CD14-positive monocyte (primary cell): ENCODE measurements at regions not wholly inside any gene's neighbourhood (a gene's known extent, or its start where the extent isn't known, plus 50 kb on each side); places are given as distances from the start of the nearest gene placed in this dataset.

ENCODE experiments used
- DNase-seq, 3 donors: peaks; one replicate each; pipeline ENCODE4 v3.0.0-alpha.2; 2011 to 2022
- H2AFZ ChIP-seq: 2 replicates; pipeline ENCODE4 v1.6.0; 2012; ENCODE audit warnings: mild to moderate bottlenecking, low read depth, low read length, inconsistent platforms; ENCODE audit not compliant: insufficient read depth, poor library complexity, severe bottlenecking
- H3K27ac ChIP-seq, 2 donors: 1 replicate in 1 of 2; 2 replicates in 1 of 2; pipeline ENCODE4 v1.5.1; 2012 to 2013; ENCODE audit warnings: low read length in 2 of 2, control low read depth in 1 of 2, inconsistent platforms in 1 of 2, low read depth in 1 of 2, mild to moderate bottlenecking in 1 of 2
- H3K27me3 ChIP-seq, 2 donors: one replicate each; pipeline versions ENCODE4 v1.6.0 to v1.6.1; 2011 to 2013; ENCODE audit warnings: low read length in 2 of 2; ENCODE audit not compliant: control insufficient read depth in 2 of 2, insufficient read depth in 2 of 2
- H3K36me3 ChIP-seq, 2 donors: replicated peaks in 1 of 2; 1 replicate in 1 of 2; 2 replicates in 1 of 2; pipeline versions ENCODE4 v1.5.1 to v1.6.1; 2012 to 2013; ENCODE audit warnings: low read length in 2 of 2, control low read depth in 1 of 2, inconsistent platforms in 1 of 2, mild to moderate bottlenecking in 1 of 2; ENCODE audit not compliant: insufficient read depth in 2 of 2, control insufficient read depth in 1 of 2
- H3K4me1 ChIP-seq, 2 donors: 1 replicate in 1 of 2; 2 replicates in 1 of 2; pipeline versions ENCODE4 v1.5.1 to v1.6.1; 2012 to 2013; ENCODE audit warnings: low read length in 2 of 2, control low read depth in 1 of 2, inconsistent platforms in 1 of 2, mild to moderate bottlenecking in 1 of 2, moderate library complexity in 1 of 2; ENCODE audit not compliant: insufficient read depth in 2 of 2, control insufficient read depth in 1 of 2
- H3K4me2 ChIP-seq: replicated peaks from 2 replicates; pipeline ENCODE3; 2012; ENCODE audit warnings: low read length, moderate library complexity, mild to moderate bottlenecking; ENCODE audit not compliant: poor library complexity, severe bottlenecking; ENCODE audit errors: extremely low read depth
- H3K4me3 ChIP-seq, 3 experiments: fragments of 200-600 bp in 1 of 3; sonication (generic) in 1 of 3; replicated peaks in 1 of 3; 1 replicate in 2 of 3; 2 replicates in 1 of 3; pipeline ENCODE4 v1.5.1; 2011 to 2013; ENCODE audit warnings: low read length in 3 of 3, mild to moderate bottlenecking in 3 of 3, control low read depth in 2 of 3, low read depth in 2 of 3, inconsistent platforms in 1 of 3, moderate library complexity in 1 of 3
- H3K79me2 ChIP-seq: 2 replicates; pipeline ENCODE4 v1.6.0; 2012; ENCODE audit warnings: mild to moderate bottlenecking, control low read depth, inconsistent platforms, low read length, moderate library complexity; ENCODE audit not compliant: insufficient read depth
- H3K9ac ChIP-seq: 2 replicates; pipeline ENCODE4 v1.6.0; 2017; ENCODE audit warnings: low read length, mild to moderate bottlenecking; ENCODE audit not compliant: insufficient read depth, poor library complexity, severe bottlenecking
- H3K9me3 ChIP-seq, 2 donors: replicated peaks in 1 of 2; 1 replicate in 1 of 2; 2 replicates in 1 of 2; pipeline versions ENCODE4 v1.5.1 to v1.6.1; 2012 to 2013; ENCODE audit warnings: low read length in 2 of 2, control low read depth in 1 of 2; ENCODE audit not compliant: control insufficient read depth in 1 of 2, insufficient read depth in 1 of 2
- H4K20me1 ChIP-seq: 2 replicates; pipeline ENCODE4 v1.6.0; 2012; ENCODE audit warnings: mild to moderate bottlenecking, low read length, control low read depth, moderate library complexity; ENCODE audit not compliant: insufficient read depth
- H3K27ac Mint-ChIP-seq, 7 donors: one replicate each; pipeline ENCODE4 v1.8.0; 2020; ENCODE audit warnings: mild to moderate bottlenecking in 7 of 7, mixed read lengths in 7 of 7, moderate library complexity in 6 of 7, inconsistent platforms in 2 of 7
- H3K27me3 Mint-ChIP-seq, 3 donors: one replicate each; pipeline ENCODE4 v1.8.0; 2021 to 2022; ENCODE audit warnings: low read depth in 3 of 3, mild to moderate bottlenecking in 3 of 3, mixed read lengths in 3 of 3, moderate library complexity in 3 of 3, inconsistent platforms in 1 of 3
- H3K36me3 Mint-ChIP-seq, 2 donors: one replicate each; pipeline ENCODE4 v1.8.0; 2020; ENCODE audit warnings: mixed read lengths in 2 of 2, inconsistent platforms in 1 of 2, mild to moderate bottlenecking in 1 of 2
- H3K4me1 Mint-ChIP-seq: one replicate; pipeline ENCODE4 v1.8.0; 2020; ENCODE audit warnings: mild to moderate bottlenecking, mixed read lengths
- H3K4me3 Mint-ChIP-seq, 2 donors: one replicate each; pipeline ENCODE4 v1.8.0; 2020; ENCODE audit warnings: mild to moderate bottlenecking in 2 of 2, mixed read lengths in 2 of 2, moderate library complexity in 1 of 2
- H3K9me3 Mint-ChIP-seq, 7 donors: one replicate each; pipeline ENCODE4 v1.8.0; 2020 to 2022; ENCODE audit warnings: mixed read lengths in 7 of 7, mild to moderate bottlenecking in 6 of 7, moderate library complexity in 6 of 7, inconsistent platforms in 2 of 7
- CTCF ChIP-seq: fragments of 200-600 bp; IDR thresholded peaks from one replicate; pipeline ENCODE4 v1.8.0; 2022; ENCODE audit warnings: antibody characterized with exemption, mild to moderate bottlenecking
- WGBS: methylation state at CpG from one replicate; pipeline ENCODE4 v1.1.5; 2013; ENCODE audit warnings: missing lambda C conversion rate; ENCODE audit not compliant: insufficient coverage; 5-methylcytosine and 5-hydroxymethylcytosine counted together
- intact Hi-C, 2 donors: fragments of 100-400 bp; cut with micrococcal nuclease; formaldehyde crosslinking; loops; one replicate each; pipeline versions ENCODE4 v1.15.0 to v1.15.1; 2023

- H3K4me1 Mint-ChIP-seq: peaks cover 7% of the 10 kb centered on the region
- peaks cover 0 to 1% (median 0%) of the 10 kb centered on the region in 3 donors for H3K27me3 Mint-ChIP-seq
- Histone ChIP-seq H3K9me3 (no peaks in the 10 kb centered on the region), H3K9ac (no peak overlapping the region), H4K20me1 (peaks cover 80% of the 10 kb centered on the region), H3K79me2 (no peaks in the 10 kb centered on the region), H3K36me3 (peaks cover 1 to 5% of the 10 kb centered on the region in 2 donors), H3K27ac (no peak overlapping the region), H3K4me3 (no peak overlapping the region), H3K27me3 (no peaks in the 10 kb centered on the region), H3K4me2 (no peak overlapping the region), H3K4me1 (no peaks in the 10 kb centered on the region), H2AFZ (no peak overlapping the region)
- H3K9me3 Mint-ChIP-seq: no peaks in the 10 kb centered on the region
- WGBS: 95% methylated on average over 4 of the region's 6 CpGs
- no peak overlapping the region for H3K4me3 Mint-ChIP-seq
- intact Hi-C loops: no loop called here
- DNase-seq: no peak
- peak overlapping the region in 2 of 7 donors; percentile 0 to 37 for H3K27ac Mint-ChIP-seq
- TF ChIP-seq CTCF: no peak
- H3K36me3 Mint-ChIP-seq: peaks cover 13 to 20% of the 10 kb centered on the region in 2 donors
Measured at GRCh38 chr14:71524320-71524982, 407.8 kb upstream of the RGS6 start.

- no peaks in the 10 kb centered on the region for H3K9me3 ChIP-seq
- H3K79me2 ChIP-seq: no peaks in the 10 kb centered on the region
- TF ChIP-seq CTCF: no peak
- H3K27ac ChIP-seq: no peak overlapping the region
- H2AFZ ChIP-seq: no peak overlapping the region
- WGBS: no CpG with 5 or more reads among the region's 5 CpGs
- H3K27me3 ChIP-seq: no peaks in the 10 kb centered on the region
- no peaks in the 10 kb centered on the region for H3K9me3 Mint-ChIP-seq
- no peaks in the 10 kb centered on the region for H3K4me1 ChIP-seq
- H3K4me2 ChIP-seq: no peak overlapping the region
- H3K4me3 Mint-ChIP-seq: no peak overlapping the region
- H4K20me1 ChIP-seq: peaks cover 77% of the 10 kb centered on the region
- peaks cover 21 to 31% of the 10 kb centered on the region in 2 donors for H3K36me3 Mint-ChIP-seq
- H3K36me3 ChIP-seq: peaks cover 10 to 17% of the 10 kb centered on the region in 2 donors
- no peak for DNase-seq
- H3K4me3 ChIP-seq: no peak overlapping the region
- H3K27me3 Mint-ChIP-seq: peaks cover 0 to 1% (median 0%) of the 10 kb centered on the region in 3 donors
- no peak overlapping the region for H3K27ac Mint-ChIP-seq
- intact Hi-C loops: no loop called here
- no peak overlapping the region for H3K9ac ChIP-seq
- peaks cover 7% of the 10 kb centered on the region for H3K4me1 Mint-ChIP-seq
Measured at GRCh38 chr14:71525663-71526221, 406.5 kb upstream of the RGS6 start.
